ENCODE measurements at regions not wholly inside any gene's neighbourhood (a gene's known extent, or its start where the extent isn't known, plus 50 kb on each side); places are given as distances from the start of the nearest gene placed in this dataset.
"Not testable (repeated sequence)": the region's sequence is repeated elsewhere in the genome, so short reads cannot be mapped to it uniquely, and the experiment has no call there.

- DNase-seq = peak; percentile 75
Measured at GRCh38 chr21:15442743-15443469, 286.9 kb upstream of the USP25 start.

GRCh38 chr21:15443740-15444117, 286.1 kb upstream of the USP25 start:
- no peak for DNase-seq

- no peak for DNase-seq
Measured at GRCh38 chr21:15444118-15444960, 285.4 kb upstream of the USP25 start.

- DNase-seq = peak; percentile 79
Measured at GRCh38 chr21:15445327-15445726, 284.5 kb upstream of the USP25 start.

GRCh38 chr21:15446223-15446622, 283.6 kb upstream of the USP25 start:
- DNase-seq = peak; percentile 25

GRCh38 chr21:15449556-15449955, 280.2 kb upstream of the USP25 start:
- DNase-seq = no peak

- DNase-seq = no peak
Measured at GRCh38 chr21:15453261-15453660, 276.5 kb upstream of the USP25 start.

GRCh38 chr21:15453785-15454184, 276.0 kb upstream of the USP25 start:
- not testable (repeated sequence) for DNase-seq

GRCh38 chr21:15454931-15455330, 274.9 kb upstream of the USP25 start:
- DNase-seq = not testable (repeated sequence)

- DNase-seq = no peak
Measured at GRCh38 chr21:15455819-15456462, 273.8 kb upstream of the USP25 start.

- no peak for DNase-seq
Measured at GRCh38 chr21:15457965-15458364, 271.8 kb upstream of the USP25 start.

- DNase-seq = no peak
Measured at GRCh38 chr21:15462092-15462491, 267.7 kb upstream of the USP25 start.

- no peak for DNase-seq
Measured at GRCh38 chr21:15466329-15466728, 263.5 kb upstream of the USP25 start.

GRCh38 chr21:15468368-15468767, 261.4 kb upstream of the USP25 start:
- DNase-seq = no peak

GRCh38 chr21:15472108-15473040, 257.4 kb upstream of the USP25 start:
- DNase-seq = no peak

GRCh38 chr21:15477773-15478172, 252.0 kb upstream of the USP25 start:
- not testable (repeated sequence) for DNase-seq

GRCh38 chr21:15480160-15480559, 249.6 kb upstream of the USP25 start:
- DNase-seq = no peak

GRCh38 chr21:15483138-15483780, 246.5 kb upstream of the USP25 start:
- DNase-seq = peak; percentile 90

GRCh38 chr21:15486460-15487195, 243.2 kb upstream of the USP25 start:
- no peak for DNase-seq

- no peak for DNase-seq
Measured at GRCh38 chr21:15487196-15487550, 242.6 kb upstream of the USP25 start.

- no peak for DNase-seq
Measured at GRCh38 chr21:15491100-15491499, 238.7 kb upstream of the USP25 start.

All from suppressor macrophage treated with lipopolysaccharide for 4 hours (primary cell).